PFSK-1 (cell line): ENCODE measurements at regions not wholly inside any gene's neighbourhood (a gene's known extent, or its start where the extent isn't known, plus 50 kb on each side); places are given as distances from the start of the nearest gene placed in this dataset.

Experiments
- FOXP2 ChIP-seq: optimal IDR thresholded peaks from 2 replicates; pipeline ENCODE3; 2011; ENCODE audit warnings: borderline replicate concordance, control low read depth, inconsistent platforms; ENCODE audit not compliant: insufficient read depth; ENCODE audit errors: extremely low read length, extremely low read depth
- POLR2AphosphoS5 ChIP-seq: IDR thresholded peaks from 2 replicates; pipeline ENCODE4 v1.6.1; 2012; ENCODE audit warnings: low read depth, mild to moderate bottlenecking, control low read depth, low read length, moderate library complexity
- SIN3A ChIP-seq: IDR thresholded peaks from 2 replicates; pipeline ENCODE4 v1.6.1; 2012; ENCODE audit warnings: mild to moderate bottlenecking, low read length, moderate library complexity, borderline replicate concordance; ENCODE audit not compliant: insufficient read depth
- TAF1 ChIP-seq: IDR thresholded peaks from 2 replicates; pipeline ENCODE4 v1.6.1; 2012; ENCODE audit warnings: low read length, control low read depth, borderline replicate concordance; ENCODE audit not compliant: insufficient read depth
- TF ChIP-seq, protein P1 (sequence below), 2 experiments: IDR thresholded peaks; 2 replicates each; pipeline versions ENCODE4 v1.6.1 to v1.8.0; 2011 to 2012; ENCODE audit warnings: low read depth in 2 of 2, low read length in 2 of 2, control low read depth in 1 of 2, inconsistent platforms in 1 of 2, mild to moderate bottlenecking in 1 of 2, moderate library complexity in 1 of 2; ENCODE audit not compliant: insufficient read depth in 1 of 2

DNA sequence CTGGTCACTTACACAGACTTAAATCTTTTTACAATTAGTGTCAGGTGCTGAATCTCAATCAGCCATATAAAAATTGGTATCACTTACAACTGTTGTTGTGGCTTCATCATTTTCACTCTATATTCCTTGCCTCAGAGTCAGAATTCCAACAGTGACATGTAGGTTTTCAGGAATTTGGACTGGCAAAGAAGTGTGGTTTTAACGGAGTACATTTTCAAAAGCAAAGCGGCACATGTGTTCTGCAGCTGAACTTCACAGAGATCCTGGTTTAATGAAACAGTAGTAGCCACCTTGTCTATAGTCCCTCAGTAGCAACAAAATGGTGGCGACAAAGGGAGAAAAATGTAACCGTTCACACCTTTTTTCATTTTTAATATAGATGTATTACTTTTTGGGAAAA lies 486.6 kb downstream of the FAT4 start:
- TF ChIP-seq POLR2AphosphoS5: no peak
- TF ChIP-seq, protein P1, sequence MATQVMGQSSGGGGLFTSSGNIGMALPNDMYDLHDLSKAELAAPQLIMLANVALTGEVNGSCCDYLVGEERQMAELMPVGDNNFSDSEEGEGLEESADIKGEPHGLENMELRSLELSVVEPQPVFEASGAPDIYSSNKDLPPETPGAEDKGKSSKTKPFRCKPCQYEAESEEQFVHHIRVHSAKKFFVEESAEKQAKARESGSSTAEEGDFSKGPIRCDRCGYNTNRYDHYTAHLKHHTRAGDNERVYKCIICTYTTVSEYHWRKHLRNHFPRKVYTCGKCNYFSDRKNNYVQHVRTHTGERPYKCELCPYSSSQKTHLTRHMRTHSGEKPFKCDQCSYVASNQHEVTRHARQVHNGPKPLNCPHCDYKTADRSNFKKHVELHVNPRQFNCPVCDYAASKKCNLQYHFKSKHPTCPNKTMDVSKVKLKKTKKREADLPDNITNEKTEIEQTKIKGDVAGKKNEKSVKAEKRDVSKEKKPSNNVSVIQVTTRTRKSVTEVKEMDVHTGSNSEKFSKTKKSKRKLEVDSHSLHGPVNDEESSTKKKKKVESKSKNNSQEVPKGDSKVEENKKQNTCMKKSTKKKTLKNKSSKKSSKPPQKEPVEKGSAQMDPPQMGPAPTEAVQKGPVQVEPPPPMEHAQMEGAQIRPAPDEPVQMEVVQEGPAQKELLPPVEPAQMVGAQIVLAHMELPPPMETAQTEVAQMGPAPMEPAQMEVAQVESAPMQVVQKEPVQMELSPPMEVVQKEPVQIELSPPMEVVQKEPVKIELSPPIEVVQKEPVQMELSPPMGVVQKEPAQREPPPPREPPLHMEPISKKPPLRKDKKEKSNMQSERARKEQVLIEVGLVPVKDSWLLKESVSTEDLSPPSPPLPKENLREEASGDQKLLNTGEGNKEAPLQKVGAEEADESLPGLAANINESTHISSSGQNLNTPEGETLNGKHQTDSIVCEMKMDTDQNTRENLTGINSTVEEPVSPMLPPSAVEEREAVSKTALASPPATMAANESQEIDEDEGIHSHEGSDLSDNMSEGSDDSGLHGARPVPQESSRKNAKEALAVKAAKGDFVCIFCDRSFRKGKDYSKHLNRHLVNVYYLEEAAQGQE (IDR thresholded peaks at IDR 0.05; ENCODE audit: insufficient read depth in 1 of 2, low read depth in 2 of 2, low read length in 2 of 2): no peak
- TF ChIP-seq FOXP2: no peak
- no peak for TF ChIP-seq SIN3A
- no peak for TF ChIP-seq TAF1

DNA sequence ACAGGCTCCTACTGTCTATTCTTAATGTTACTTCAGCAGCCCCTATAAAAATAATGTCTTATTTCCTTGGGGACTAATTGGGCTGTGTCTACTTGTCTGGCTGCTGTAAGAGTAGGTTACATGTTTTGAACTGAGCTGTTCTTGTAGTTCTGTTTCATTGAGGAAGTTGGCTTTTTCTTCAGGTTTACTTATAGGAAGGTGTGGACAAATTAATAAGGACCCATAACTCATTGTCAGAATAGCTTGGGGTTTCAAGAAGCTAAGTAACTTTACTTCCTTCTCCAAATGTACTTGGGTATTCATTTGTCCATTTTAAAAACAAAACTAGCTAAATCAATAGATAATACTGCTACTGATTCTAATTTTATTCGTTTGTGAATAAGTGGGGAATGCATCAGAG lies 487.2 kb downstream of the FAT4 start:
- TF ChIP-seq SIN3A (no peak), FOXP2 (no peak), POLR2AphosphoS5 (no peak), TAF1 (no peak)
- TF ChIP-seq, protein P1 (IDR thresholded peaks at IDR 0.05; ENCODE audit: insufficient read depth in 1 of 2, low read depth in 2 of 2, low read length in 2 of 2): no peak

DNA sequence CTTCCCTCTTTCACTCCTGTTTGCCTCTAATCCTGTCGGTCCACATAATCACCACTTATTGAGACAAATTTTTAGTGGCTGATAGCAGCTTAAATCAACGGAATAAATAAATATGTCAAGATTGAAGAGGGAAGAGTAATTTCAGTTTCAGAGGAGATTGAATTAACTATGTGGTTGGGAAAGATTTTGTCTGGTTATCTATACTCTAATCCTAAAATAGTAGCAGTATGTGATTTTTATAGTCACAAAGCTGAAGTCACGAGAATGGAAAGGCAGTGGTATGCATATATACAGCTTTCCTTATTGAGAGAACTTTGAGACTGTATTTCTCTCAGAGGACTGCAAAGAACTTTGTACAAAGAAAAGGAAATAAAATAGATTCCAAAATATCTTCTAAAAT lies 493.3 kb downstream of the FAT4 start:
- no peak for TF ChIP-seq POLR2AphosphoS5
- TF ChIP-seq, protein P1 (IDR thresholded peaks at IDR 0.05; ENCODE audit: insufficient read depth in 1 of 2, low read depth in 2 of 2, low read length in 2 of 2): no peak
- no peak for TF ChIP-seq FOXP2
- TF ChIP-seq SIN3A: no peak

DNA sequence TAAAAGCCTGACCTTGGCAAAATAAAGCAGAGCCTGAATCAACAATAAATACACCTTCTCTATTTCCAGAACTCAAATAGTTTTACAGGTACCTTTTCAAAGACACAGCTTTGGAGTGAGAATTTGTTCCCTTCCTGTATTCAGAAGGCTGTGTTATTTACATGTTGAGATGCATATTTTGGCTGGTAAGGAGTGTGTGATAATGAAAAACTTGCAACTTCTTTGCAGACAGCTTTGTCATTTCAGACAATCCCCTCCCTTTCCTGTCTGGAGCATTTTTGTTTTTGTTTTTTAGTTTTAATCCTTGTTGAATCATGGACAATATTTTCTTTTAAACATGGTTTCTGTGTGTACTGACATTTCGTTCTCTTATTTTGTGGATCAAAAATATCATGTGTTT lies 493.8 kb downstream of the FAT4 start:
- no peak for TF ChIP-seq POLR2AphosphoS5
- no peak for TF ChIP-seq SIN3A
- TF ChIP-seq TAF1: no peak
- no peak for TF ChIP-seq FOXP2
- TF ChIP-seq, protein P1 (IDR thresholded peaks at IDR 0.05; ENCODE audit: insufficient read depth in 1 of 2, low read depth in 2 of 2, low read length in 2 of 2): no peak

DNA sequence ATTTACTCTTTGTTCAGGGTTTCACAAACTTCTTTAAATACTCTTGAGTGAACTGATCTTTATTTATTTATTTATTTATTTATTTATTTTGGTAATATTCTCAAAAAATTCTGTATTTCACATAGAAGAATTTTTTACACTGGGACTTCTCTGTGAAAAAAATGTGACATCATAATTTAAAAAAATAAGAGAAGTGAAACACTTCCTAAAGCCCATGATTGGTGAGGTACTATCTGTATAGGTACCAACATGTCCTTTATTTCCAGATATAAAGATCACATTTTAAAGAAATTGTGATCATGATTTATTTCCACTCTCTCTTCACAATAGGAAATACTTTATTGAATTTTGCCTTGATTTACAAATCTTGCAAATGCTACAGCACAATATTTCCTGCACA lies 497.1 kb downstream of the FAT4 start:
- TF ChIP-seq FOXP2 (no peak), POLR2AphosphoS5 (no peak), TAF1 (no peak), SIN3A (no peak)
- TF ChIP-seq, protein P1 (IDR thresholded peaks at IDR 0.05; ENCODE audit: insufficient read depth in 1 of 2, low read depth in 2 of 2, low read length in 2 of 2): no peak
